Naive thymus-derived CD8-positive, alpha-beta T cell (primary cell): ENCODE measurements at regions not wholly inside any gene's neighbourhood (a gene's known extent, or its start where the extent isn't known, plus 50 kb on each side); places are given as distances from the start of the nearest gene placed in this dataset.

Source experiments
- ATAC-seq, 2 donors: fragments of 150-1000 bp; cut with Tn5 transposase in 1 of 2; sonication (Bioruptor Pico), chemical (Tn5 transposase) in 1 of 2; 1 replicate in 1 of 2; 2 replicates in 1 of 2; pipeline ENCODE4 v1.10.0; 2021; ENCODE audit warnings: mild to moderate bottlenecking in 2 of 2, moderate library complexity in 2 of 2
- POLR2A ChIA-PET: fragments of 350-600 bp; sonication (Branson Sonifier 250); formaldehyde crosslinking; loops from one replicate; lab custom pipeline; 2021; ENCODE audit warnings: antibody characterized with exemption; lab: Charles Lee
- DNase-seq, 10 donors: peaks; one replicate each; pipeline versions ENCODE4 v3.0.0 to v3.0.0-alpha.2; 2020 to 2022
- H3K27ac Mint-ChIP-seq, 10 donors: one replicate each; pipeline ENCODE4 v1.8.0; 2020 to 2022; ENCODE audit warnings: mild to moderate bottlenecking in 10 of 10, mixed read lengths in 10 of 10, moderate library complexity in 4 of 10, inconsistent platforms in 1 of 10
- H3K27me3 Mint-ChIP-seq, 5 donors: one replicate each; pipeline ENCODE4 v1.8.0; 2021 to 2022; ENCODE audit warnings: mixed read lengths in 5 of 5
- H3K36me3 Mint-ChIP-seq, 3 donors: one replicate each; pipeline ENCODE4 v1.8.0; 2020 to 2022; ENCODE audit warnings: mixed read lengths in 3 of 3, mild to moderate bottlenecking in 2 of 3, inconsistent platforms in 1 of 3
- H3K4me1 Mint-ChIP-seq, 4 donors: one replicate each; pipeline ENCODE4 v1.8.0; 2021 to 2022; ENCODE audit warnings: mixed read lengths in 4 of 4
- H3K4me3 Mint-ChIP-seq, 10 donors: one replicate each; pipeline ENCODE4 v1.8.0; 2020 to 2022; ENCODE audit warnings: mild to moderate bottlenecking in 10 of 10, mixed read lengths in 10 of 10, moderate library complexity in 6 of 10, inconsistent platforms in 1 of 10
- H3K9me3 Mint-ChIP-seq, 9 donors: one replicate each; pipeline ENCODE4 v1.8.0; 2020 to 2022; ENCODE audit warnings: mixed read lengths in 9 of 9, mild to moderate bottlenecking in 3 of 9, inconsistent platforms in 1 of 9, moderate library complexity in 1 of 9

GRCh38 chr7:68266004-68266579 lies 1269.5 kb downstream of the TYW1 start:
- no peaks in the 10 kb centered on the region for H3K27me3 Mint-ChIP-seq
- POLR2A ChIA-PET: no interaction called here

GRCh38 chr7:68267486-68267885 lies 1270.9 kb downstream of the TYW1 start:
- no peak for ATAC-seq
- H3K36me3 Mint-ChIP-seq: peaks cover 0 to 13% (median 0%) of the 10 kb centered on the region in 3 donors

More at GRCh38 chr7:68266004-68266579, 1269.5 kb downstream of the TYW1 start:
- peaks cover 0 to 52% (median 33%) of the 10 kb centered on the region in 9 donors for H3K9me3 Mint-ChIP-seq
- DNase-seq: no peak
- H3K27ac Mint-ChIP-seq: no peak overlapping the region
- no peak for ATAC-seq
- no peaks in the 10 kb centered on the region for H3K4me1 Mint-ChIP-seq
- no peak overlapping the region for H3K4me3 Mint-ChIP-seq
- peaks cover 0 to 13% (median 0%) of the 10 kb centered on the region in 3 donors for H3K36me3 Mint-ChIP-seq

DNA sequence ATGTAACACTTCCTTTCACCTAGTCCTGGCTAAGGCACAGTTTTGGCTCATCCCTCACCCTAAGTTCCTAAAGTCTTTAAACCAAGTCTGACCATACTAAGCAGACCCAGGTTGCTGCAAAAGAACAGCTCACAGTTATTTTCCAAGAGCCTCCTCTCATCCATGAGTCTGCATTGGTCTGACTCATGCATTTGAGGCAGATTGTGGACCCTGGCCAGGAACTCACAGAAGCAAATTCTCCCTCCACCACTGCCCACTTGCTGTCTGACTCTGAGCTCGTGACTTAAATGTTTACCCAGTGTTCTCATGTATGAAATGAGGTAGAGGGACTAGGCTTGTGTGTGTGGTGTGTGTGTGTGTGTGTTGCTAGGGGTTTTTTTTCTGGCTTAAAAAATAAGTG lies 1272.8 kb downstream of the TYW1 start:
- H3K27ac Mint-ChIP-seq: no peak overlapping the region
- peaks cover 0 to 32% (median 23%) of the 10 kb centered on the region in 9 donors for H3K9me3 Mint-ChIP-seq
- H3K4me3 Mint-ChIP-seq: no peak overlapping the region
- H3K4me1 Mint-ChIP-seq: no peaks in the 10 kb centered on the region
- POLR2A ChIA-PET: no interaction called here
- peaks cover 0 to 10% (median 0%) of the 10 kb centered on the region in 3 donors for H3K36me3 Mint-ChIP-seq
- ATAC-seq: no peak
- no peaks in the 10 kb centered on the region for H3K27me3 Mint-ChIP-seq
- no peak for DNase-seq

More at GRCh38 chr7:68267486-68267885, 1270.9 kb downstream of the TYW1 start:
- Mint-ChIP-seq H3K27ac (no peak overlapping the region), H3K9me3 (peaks cover 0 to 43% (median 31%) of the 10 kb centered on the region in 9 donors), H3K4me3 (no peak overlapping the region), H3K27me3 (no peaks in the 10 kb centered on the region), H3K4me1 (no peaks in the 10 kb centered on the region)
- no peak for DNase-seq
- POLR2A ChIA-PET: no interaction called here

DNA sequence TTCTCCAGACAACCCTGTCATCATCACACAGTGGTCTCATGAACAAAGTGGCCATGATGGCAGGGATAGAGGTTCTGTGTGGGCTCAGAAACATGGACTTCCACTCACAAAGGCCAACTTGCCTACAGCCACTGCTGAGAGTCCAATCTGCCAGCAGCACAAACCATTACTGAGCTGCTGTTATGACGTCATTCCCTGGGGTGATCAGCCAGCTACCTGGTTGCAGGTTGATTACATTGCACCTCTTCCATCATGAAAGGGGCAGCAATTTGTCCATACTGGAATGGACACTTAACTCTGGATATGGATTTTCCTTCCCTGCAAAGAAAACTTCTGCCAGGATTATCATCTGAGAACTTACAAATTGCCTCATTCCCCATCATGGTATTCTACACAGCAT lies 1275.9 kb downstream of the TYW1 start:
- H3K4me3 Mint-ChIP-seq: no peak overlapping the region
- H3K27me3 Mint-ChIP-seq: no peaks in the 10 kb centered on the region
- no peak overlapping the region for H3K27ac Mint-ChIP-seq
- H3K4me1 Mint-ChIP-seq: no peaks in the 10 kb centered on the region
- no peak for DNase-seq
- POLR2A ChIA-PET: no interaction called here
- peaks cover 0 to 18% (median 3%) of the 10 kb centered on the region in 9 donors for H3K9me3 Mint-ChIP-seq
- ATAC-seq: no peak
- no peaks in the 10 kb centered on the region for H3K36me3 Mint-ChIP-seq

- no peaks in the 10 kb centered on the region for H3K36me3 Mint-ChIP-seq
- peaks cover 0 to 14% (median 4%) of the 10 kb centered on the region in 9 donors for H3K9me3 Mint-ChIP-seq
Observed at GRCh38 chr7:68276725-68277124, 1280.1 kb downstream of the TYW1 start.

GRCh38 chr7:68279827-68280400 lies 1283.3 kb downstream of the TYW1 start:
- ATAC-seq (no peak), DNase-seq (no peak)
- H3K27me3 Mint-ChIP-seq: no peaks in the 10 kb centered on the region
- POLR2A ChIA-PET: no interaction called here
- no peak overlapping the region for H3K27ac Mint-ChIP-seq
- H3K9me3 Mint-ChIP-seq: peaks cover 0 to 39% (median 15%) of the 10 kb centered on the region in 9 donors
- H3K4me3 Mint-ChIP-seq: no peak overlapping the region
- peaks cover 0 to 2% (median 0%) of the 10 kb centered on the region in 4 donors for H3K4me1 Mint-ChIP-seq
- no peaks in the 10 kb centered on the region for H3K36me3 Mint-ChIP-seq

More at GRCh38 chr7:68276725-68277124, 1280.1 kb downstream of the TYW1 start:
- Mint-ChIP-seq H3K4me1 (peaks cover 0 to 2% (median 0%) of the 10 kb centered on the region in 4 donors), H3K27me3 (no peaks in the 10 kb centered on the region), H3K4me3 (no peak overlapping the region), H3K27ac (no peak overlapping the region)
- ATAC-seq: no peak
- DNase-seq: no peak
- POLR2A ChIA-PET: no interaction called here

DNA sequence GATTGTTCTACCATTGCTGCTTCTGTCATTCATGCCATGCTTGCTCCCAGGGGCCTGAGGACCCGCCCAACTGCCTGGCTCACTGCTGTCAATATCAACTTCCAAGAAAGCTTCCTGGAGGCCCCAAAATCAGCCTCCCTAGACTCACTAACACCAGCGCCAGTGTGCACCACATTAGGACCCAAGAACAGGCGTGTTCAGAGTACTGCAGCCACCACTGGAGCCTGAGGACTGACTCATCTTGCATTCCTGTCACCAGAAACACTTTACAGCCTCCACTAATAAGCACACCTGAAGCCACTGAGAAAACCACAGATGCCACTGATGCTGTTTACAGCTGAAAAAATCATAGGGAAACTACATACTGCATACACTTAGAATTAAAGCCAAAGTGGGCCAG lies 1284.3 kb downstream of the TYW1 start:
- Mint-ChIP-seq H3K9me3 (peaks cover 0 to 48% (median 15%) of the 10 kb centered on the region in 9 donors), H3K27me3 (no peaks in the 10 kb centered on the region), H3K36me3 (no peaks in the 10 kb centered on the region), H3K4me3 (no peak overlapping the region), H3K4me1 (peaks cover 0 to 2% (median 0%) of the 10 kb centered on the region in 4 donors), H3K27ac (no peak overlapping the region)
- POLR2A ChIA-PET: no interaction called here
- ATAC-seq (no peak), DNase-seq (no peak)

GRCh38 chr7:68288144-68288593 lies 1291.5 kb downstream of the TYW1 start:
- H3K4me3 Mint-ChIP-seq: no peak overlapping the region
- H3K27me3 Mint-ChIP-seq: no peaks in the 10 kb centered on the region
- no peak overlapping the region for H3K27ac Mint-ChIP-seq
- H3K4me1 Mint-ChIP-seq: no peaks in the 10 kb centered on the region
- POLR2A ChIA-PET: no interaction called here
- DNase-seq (no peak), ATAC-seq (no peak)
- peaks cover 0 to 10% (median 0%) of the 10 kb centered on the region in 3 donors for H3K36me3 Mint-ChIP-seq
- peaks cover 8 to 77% (median 33%) of the 10 kb centered on the region in 9 donors for H3K9me3 Mint-ChIP-seq

GRCh38 chr7:68291710-68292109 lies 1295.1 kb downstream of the TYW1 start:
- ATAC-seq (no peak), DNase-seq (no peak)
- Mint-ChIP-seq H3K27me3 (no peaks in the 10 kb centered on the region), H3K36me3 (peaks cover 0 to 7% (median 0%) of the 10 kb centered on the region in 3 donors), H3K27ac (no peak overlapping the region), H3K9me3 (peaks cover 8 to 62% (median 29%) of the 10 kb centered on the region in 9 donors), H3K4me1 (no peaks in the 10 kb centered on the region), H3K4me3 (no peak overlapping the region)
- POLR2A ChIA-PET: no interaction called here

- peaks cover 0 to 6% (median 0%) of the 10 kb centered on the region in 3 donors for H3K36me3 Mint-ChIP-seq
- peaks cover 0 to 5% (median 0%) of the 10 kb centered on the region in 5 donors for H3K27me3 Mint-ChIP-seq
- H3K27ac Mint-ChIP-seq: no peak overlapping the region
- DNase-seq: no peak
- no peak for ATAC-seq
- H3K4me3 Mint-ChIP-seq: no peak overlapping the region
- POLR2A ChIA-PET: no interaction called here
- H3K4me1 Mint-ChIP-seq: no peaks in the 10 kb centered on the region
- H3K9me3 Mint-ChIP-seq: peaks cover 6 to 52% (median 31%) of the 10 kb centered on the region in 9 donors
Observed at GRCh38 chr7:68295386-68295785, 1298.8 kb downstream of the TYW1 start.

GRCh38 chr7:68304536-68304935 lies 1293.7 kb upstream of the AUTS2 start:
- Mint-ChIP-seq H3K36me3 (no peaks in the 10 kb centered on the region), H3K27ac (no peak overlapping the region), H3K4me3 (peak overlapping the region in 1 of 10 donors; percentile 32), H3K9me3 (peaks cover 4 to 46% (median 13%) of the 10 kb centered on the region in 9 donors), H3K27me3 (peaks cover 0 to 4% (median 0%) of the 10 kb centered on the region in 5 donors), H3K4me1 (no peaks in the 10 kb centered on the region)
- POLR2A ChIA-PET: no interaction called here
- no peak for ATAC-seq
- DNase-seq: no peak

DNA sequence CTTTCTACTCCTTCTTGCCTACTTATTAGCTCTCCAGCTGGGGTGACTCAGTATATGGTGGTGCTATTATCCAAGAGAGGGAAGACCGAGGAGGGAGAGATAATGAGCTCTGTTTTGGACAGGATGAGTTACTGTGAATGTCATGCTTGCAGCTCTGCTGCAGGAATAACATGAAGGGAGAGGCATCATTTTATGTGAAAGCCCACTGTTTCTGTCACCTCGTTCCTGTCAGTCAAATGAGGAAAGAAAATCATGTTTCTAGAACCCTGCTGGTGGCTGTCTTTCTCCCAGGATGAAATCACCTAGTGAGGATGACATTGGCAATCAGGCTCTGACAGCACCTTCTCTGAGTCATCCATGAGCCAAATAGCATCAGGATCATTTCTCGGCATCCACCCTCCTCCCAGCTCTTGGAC lies 1291.6 kb upstream of the AUTS2 start:
- peaks cover 0 to 4% (median 0%) of the 10 kb centered on the region in 5 donors for H3K27me3 Mint-ChIP-seq
- ATAC-seq: no peak
- no peak overlapping the region for H3K4me3 Mint-ChIP-seq
- no peaks in the 10 kb centered on the region for H3K36me3 Mint-ChIP-seq
- POLR2A ChIA-PET: no interaction called here
- peaks cover 0 to 42% (median 10%) of the 10 kb centered on the region in 9 donors for H3K9me3 Mint-ChIP-seq
- no peaks in the 10 kb centered on the region for H3K4me1 Mint-ChIP-seq
- H3K27ac Mint-ChIP-seq: no peak overlapping the region
- DNase-seq: no peak

DNA sequence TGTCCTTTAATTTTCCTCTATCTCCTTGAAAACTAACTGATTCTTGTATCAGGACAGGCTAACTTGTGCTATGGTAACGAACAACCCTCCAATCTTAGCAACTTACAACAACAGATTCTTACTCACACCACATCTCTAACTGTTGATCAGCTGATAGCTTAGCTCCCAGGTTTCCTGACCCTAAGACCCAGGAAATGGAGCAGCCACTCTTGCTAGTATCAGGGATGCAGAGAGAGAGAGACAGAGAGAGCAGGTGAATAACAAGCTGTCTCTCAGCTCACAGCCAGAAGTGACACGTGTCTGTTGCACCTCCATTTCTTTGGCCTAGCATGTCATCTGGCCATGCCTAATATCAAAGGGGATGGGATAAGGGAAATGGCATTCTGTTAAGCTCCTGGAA lies 1289.0 kb upstream of the AUTS2 start:
- Mint-ChIP-seq H3K27ac (no peak overlapping the region), H3K27me3 (peaks cover 0 to 5% (median 0%) of the 10 kb centered on the region in 5 donors), H3K4me1 (no peaks in the 10 kb centered on the region), H3K4me3 (no peak overlapping the region), H3K36me3 (peaks cover 0 to 6% (median 0%) of the 10 kb centered on the region in 3 donors), H3K9me3 (peaks cover 5 to 47% (median 20%) of the 10 kb centered on the region in 9 donors)
- ATAC-seq: no peak
- POLR2A ChIA-PET: no interaction called here
- no peak for DNase-seq
